IgD-negative memory B cell (primary cell): ENCODE measurements at regions not wholly inside any gene's neighbourhood (a gene's known extent, or its start where the extent isn't known, plus 50 kb on each side); places are given as distances from the start of the nearest gene placed in this dataset.
A peak's percentile ranks its signal among the peaks of the same experiment; 100 is the strongest.
"Not testable (repeated sequence)": the region's sequence is repeated elsewhere in the genome, so short reads cannot be mapped to it uniquely, and the experiment has no call there.

ENCODE experiments used
- H3K27ac Mint-ChIP-seq, 3 donors: one replicate each; pipeline ENCODE4 v1.8.0; 2020 to 2022; ENCODE audit warnings: mild to moderate bottlenecking in 3 of 3, mixed read lengths in 3 of 3, moderate library complexity in 1 of 3
- H3K27me3 Mint-ChIP-seq: one replicate; pipeline ENCODE4 v1.8.0; 2021; ENCODE audit warnings: mixed read lengths
- H3K36me3 Mint-ChIP-seq: one replicate; pipeline ENCODE4 v1.8.0; 2020; ENCODE audit warnings: mild to moderate bottlenecking, mixed read lengths
- H3K4me1 Mint-ChIP-seq, 3 donors: one replicate each; pipeline ENCODE4 v1.8.0; 2020 to 2022; ENCODE audit warnings: mixed read lengths in 3 of 3, mild to moderate bottlenecking in 1 of 3
- H3K4me3 Mint-ChIP-seq, 4 donors: one replicate each; pipeline ENCODE4 v1.8.0; 2020 to 2022; ENCODE audit warnings: mild to moderate bottlenecking in 4 of 4, mixed read lengths in 4 of 4, moderate library complexity in 3 of 4
- H3K9me3 Mint-ChIP-seq, 3 donors: one replicate each; pipeline ENCODE4 v1.8.0; 2020 to 2021; ENCODE audit warnings: mixed read lengths in 3 of 3, mild to moderate bottlenecking in 1 of 3

DNA sequence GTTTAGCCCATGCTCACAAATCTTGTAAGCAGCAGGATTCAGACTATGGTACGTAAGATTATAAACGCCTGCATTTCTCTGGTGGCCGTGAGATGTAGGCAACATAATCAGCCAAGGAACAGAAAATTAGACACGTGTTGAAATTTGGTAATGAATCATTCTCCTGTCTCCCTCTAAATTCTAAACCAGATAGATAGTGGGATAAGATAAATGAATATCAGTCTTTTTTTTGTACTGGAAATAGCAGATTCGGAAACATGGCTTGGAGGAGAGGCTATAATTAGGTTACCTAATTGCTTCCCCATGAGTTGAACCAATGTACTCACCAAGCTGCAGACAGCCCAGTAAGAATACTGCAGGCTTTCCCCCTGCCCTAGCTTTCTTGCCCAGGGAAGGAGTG lies 172.3 kb downstream of the TGFB2 start:
- Mint-ChIP-seq H3K27ac (no peak overlapping the region), H3K4me1 (no peaks in the 10 kb centered on the region), H3K36me3 (no peaks in the 10 kb centered on the region), H3K4me3 (no peak overlapping the region), H3K9me3 (no peaks in the 10 kb centered on the region), H3K27me3 (peaks cover 5% of the 10 kb centered on the region)

DNA sequence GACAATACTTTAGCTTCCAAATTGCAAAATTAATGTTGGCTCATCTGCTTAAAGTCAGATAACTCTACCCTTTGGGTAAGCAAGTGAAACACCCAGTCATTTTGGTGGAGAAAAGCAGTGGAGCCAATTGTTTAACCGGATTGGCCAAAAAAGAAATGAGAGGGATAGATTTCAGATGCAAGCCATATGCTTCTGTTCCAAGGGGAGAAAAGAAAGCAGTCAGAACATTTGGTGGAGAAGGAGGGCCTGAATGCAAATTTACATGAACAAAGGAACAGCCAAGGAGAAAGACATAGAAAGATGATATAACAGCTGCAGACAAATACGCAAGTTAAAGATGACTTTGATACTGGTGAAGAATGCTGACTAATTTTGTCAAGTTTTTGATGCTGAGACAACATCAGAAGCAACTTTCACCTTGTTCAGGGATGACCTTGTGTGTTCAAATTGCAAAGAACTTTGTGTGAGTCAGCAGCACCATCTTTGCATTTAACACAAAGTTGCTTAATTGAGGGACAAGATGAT lies 173.1 kb downstream of the TGFB2 start:
- Mint-ChIP-seq H3K27ac (no peak overlapping the region), H3K27me3 (peaks cover 5% of the 10 kb centered on the region), H3K9me3 (no peaks in the 10 kb centered on the region), H3K36me3 (no peaks in the 10 kb centered on the region), H3K4me3 (no peak overlapping the region), H3K4me1 (no peaks in the 10 kb centered on the region)

DNA sequence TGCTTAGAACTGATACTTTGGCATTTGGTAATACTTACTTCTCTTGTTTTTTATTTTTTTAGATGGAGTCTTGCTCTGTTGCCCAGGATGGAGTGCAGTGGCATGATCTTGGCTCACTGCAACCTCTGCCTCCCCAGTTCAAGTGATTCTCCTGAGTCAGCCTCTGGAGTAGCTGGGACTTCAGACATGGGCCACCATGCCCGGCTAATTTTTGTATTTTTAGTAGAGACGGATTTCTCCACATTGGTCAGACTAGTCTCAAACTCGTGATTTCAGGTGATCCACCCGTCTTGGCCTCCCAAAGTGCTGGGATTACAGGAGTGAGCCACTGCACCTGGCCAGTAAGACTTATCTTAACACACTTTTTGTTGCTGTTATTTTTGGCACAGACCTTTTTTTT lies 175.5 kb downstream of the TGFB2 start:
- H3K4me3 Mint-ChIP-seq, H3K9me3 Mint-ChIP-seq, H3K4me1 Mint-ChIP-seq, H3K27me3 Mint-ChIP-seq, H3K36me3 Mint-ChIP-seq: not testable (repeated sequence)
- peak overlapping the region in 2 of 3 donors; percentile 20 to 66 for H3K27ac Mint-ChIP-seq

DNA sequence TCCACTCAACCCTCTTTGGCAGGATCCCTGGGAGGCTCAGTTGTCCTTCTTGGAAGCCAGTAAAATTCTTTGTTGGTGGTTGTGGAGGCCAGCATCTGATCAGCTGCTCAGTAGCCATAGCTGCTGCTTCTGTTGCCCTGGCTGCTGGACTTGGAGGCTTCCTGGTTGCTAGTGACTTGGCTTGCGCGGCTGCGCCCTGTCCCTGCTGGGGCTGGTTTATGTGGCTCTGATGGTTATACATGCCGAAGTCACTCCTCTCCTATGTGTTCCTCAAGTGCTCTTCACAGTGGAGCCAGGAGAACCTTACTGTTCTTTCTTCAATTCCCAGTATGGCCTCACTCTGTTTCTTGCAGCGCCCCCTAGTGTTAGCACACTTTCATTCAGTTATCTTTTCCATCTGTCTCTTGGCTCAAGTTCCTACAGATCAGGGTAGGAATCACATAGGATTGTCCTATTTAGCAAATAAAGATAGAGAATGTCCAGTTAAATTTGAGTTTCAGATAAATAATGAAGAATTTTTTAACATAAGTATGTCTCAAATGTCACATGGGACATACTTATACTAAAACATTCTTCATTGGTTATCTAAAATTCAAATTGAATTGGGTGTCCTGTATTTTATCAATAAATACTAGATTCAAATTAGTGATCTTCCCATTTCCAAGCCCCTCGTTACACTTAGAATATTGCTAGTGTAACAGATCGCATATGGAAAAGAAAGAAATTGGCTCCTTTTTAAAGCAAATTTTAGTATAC lies 176.5 kb downstream of the TGFB2 start:
- Mint-ChIP-seq H3K4me1 (no peaks in the 10 kb centered on the region), H3K36me3 (peaks cover 2% of the 10 kb centered on the region), H3K27ac (peak overlapping the region in 1 of 3 donors; percentile 66), H3K9me3 (no peaks in the 10 kb centered on the region), H3K27me3 (peaks cover 7% of the 10 kb centered on the region), H3K4me3 (no peak overlapping the region)

DNA sequence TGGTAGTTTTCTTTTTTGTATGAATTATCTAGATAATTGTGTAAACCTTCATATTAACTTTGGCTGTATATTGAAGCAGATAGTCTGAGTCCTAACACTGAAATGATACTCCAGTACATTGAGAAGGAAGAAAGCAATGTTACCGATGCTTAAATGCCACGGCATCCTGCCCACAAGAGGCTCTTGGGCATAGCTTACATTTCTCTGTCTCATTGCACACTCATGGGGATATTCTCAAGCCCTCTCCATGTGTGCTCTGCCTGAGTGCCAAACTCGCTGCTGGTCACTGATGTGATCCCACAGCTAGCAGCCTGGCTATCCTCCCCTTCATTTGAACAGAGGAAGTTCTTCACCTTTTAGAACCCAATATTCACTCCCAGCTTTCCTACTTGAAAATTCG lies 179.4 kb downstream of the TGFB2 start:
- H3K9me3 Mint-ChIP-seq, result no peaks in the 10 kb centered on the region
- no peak overlapping the region for H3K27ac Mint-ChIP-seq
- no peaks in the 10 kb centered on the region for H3K4me1 Mint-ChIP-seq
- no peak overlapping the region for H3K4me3 Mint-ChIP-seq
- H3K36me3 Mint-ChIP-seq, result peaks cover 2% of the 10 kb centered on the region
- peaks cover 4% of the 10 kb centered on the region for H3K27me3 Mint-ChIP-seq

DNA sequence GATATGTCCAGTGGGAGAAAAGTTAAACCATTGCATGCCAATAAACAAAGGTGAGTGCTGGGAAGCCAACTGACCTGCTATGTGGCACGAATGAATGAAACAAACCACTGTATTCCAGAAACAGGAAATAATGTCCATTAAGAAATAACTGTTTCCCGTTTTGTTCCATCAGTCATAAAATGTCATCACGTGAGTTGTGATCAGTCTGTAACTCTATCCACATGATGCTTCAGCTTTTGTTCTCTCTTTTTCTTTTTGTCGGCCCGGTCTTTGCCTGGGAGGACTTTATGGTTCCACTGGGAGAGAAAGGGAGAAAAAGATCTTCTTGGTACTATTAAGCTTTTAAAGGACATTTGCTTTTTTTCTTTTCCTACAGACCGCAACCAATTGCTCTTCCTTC lies 179.9 kb downstream of the TGFB2 start:
- H3K4me3 Mint-ChIP-seq, result no peak overlapping the region
- no peak overlapping the region for H3K27ac Mint-ChIP-seq
- H3K9me3 Mint-ChIP-seq, result no peaks in the 10 kb centered on the region
- peaks cover 2% of the 10 kb centered on the region for H3K36me3 Mint-ChIP-seq
- no peaks in the 10 kb centered on the region for H3K4me1 Mint-ChIP-seq
- peaks cover 4% of the 10 kb centered on the region for H3K27me3 Mint-ChIP-seq

DNA sequence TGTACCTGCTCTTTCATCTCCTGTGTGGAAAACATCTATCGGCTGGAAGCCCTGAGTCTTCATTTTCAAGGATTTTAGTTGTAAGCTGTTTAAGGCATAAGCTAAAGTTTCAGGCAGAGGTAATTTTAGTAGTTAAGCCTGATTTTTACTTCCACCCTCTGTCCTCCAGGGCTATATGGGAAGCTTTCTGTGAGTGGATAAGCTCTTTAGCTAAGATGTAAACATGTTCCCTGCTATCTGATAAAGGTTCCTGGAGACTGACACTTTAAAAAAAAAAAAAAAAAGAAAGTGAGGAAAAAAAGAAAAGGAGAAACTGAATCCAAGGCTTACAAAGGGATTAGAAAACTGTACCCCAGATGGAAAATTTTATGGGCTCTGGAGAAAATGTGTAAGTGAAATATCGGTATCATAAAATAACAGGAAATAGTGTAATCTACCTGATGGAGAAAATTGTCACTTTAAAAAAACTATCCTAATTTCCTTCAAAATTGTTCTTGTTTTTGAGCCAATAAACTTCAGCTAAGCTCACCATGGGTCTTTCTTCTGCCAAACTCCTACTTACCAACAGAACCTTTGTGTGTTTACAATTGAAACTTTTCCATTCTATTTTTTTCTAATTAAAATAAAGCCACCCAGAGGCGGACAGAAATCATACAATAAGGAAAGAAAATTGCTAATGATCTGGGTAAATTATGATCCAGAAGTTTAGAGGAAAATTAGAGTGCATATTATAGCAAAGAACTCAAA lies 180.5 kb downstream of the TGFB2 start:
- peaks cover 4% of the 10 kb centered on the region for H3K27me3 Mint-ChIP-seq
- no peaks in the 10 kb centered on the region for H3K9me3 Mint-ChIP-seq
- no peak overlapping the region for H3K27ac Mint-ChIP-seq
- no peaks in the 10 kb centered on the region for H3K4me1 Mint-ChIP-seq
- H3K4me3 Mint-ChIP-seq, result no peak overlapping the region
- peaks cover 2% of the 10 kb centered on the region for H3K36me3 Mint-ChIP-seq

DNA sequence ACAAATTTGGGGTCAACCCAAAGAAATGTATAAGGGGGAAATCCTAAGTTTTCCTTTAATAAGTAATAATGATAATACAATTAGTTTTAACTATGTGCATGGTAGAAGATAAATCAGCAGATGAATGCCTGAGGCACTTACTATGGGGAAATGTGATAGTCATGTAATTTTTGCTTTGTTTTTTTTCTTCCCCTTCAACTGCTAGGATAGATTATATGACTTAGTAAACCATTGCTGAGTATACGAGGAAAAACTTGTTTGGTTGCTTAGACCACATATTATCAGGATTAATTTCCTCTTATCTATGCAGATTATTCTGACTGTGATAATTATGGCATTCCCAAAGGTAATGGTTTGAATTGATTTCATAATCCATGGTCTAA lies 181.1 kb downstream of the TGFB2 start:
- Mint-ChIP-seq H3K4me1 (no peaks in the 10 kb centered on the region), H3K27ac (peak overlapping the region in 1 of 3 donors; percentile 9), H3K36me3 (peaks cover 2% of the 10 kb centered on the region), H3K27me3 (peaks cover 4% of the 10 kb centered on the region), H3K4me3 (no peak overlapping the region), H3K9me3 (no peaks in the 10 kb centered on the region)

DNA sequence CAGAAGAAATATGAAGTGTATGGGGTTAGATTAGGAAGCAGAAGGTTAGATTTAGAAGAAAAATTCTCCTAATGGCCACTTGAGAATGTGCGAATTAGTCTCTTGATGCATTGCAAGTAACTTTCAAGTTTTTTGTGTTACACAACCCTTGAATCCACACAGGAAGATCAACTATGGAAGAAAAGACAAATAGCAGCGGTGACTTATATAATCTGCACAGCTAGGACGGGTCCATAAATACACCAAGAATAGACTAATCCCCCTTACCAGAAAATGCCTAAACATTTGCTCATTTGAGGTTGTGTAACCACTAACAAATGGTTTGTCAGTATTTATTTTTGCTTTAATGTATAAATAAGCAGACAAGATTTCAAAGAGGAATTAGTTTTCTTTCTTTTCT lies 182.6 kb downstream of the TGFB2 start:
- Mint-ChIP-seq H3K4me3 (no peak overlapping the region), H3K27ac (no peak overlapping the region), H3K9me3 (no peaks in the 10 kb centered on the region), H3K36me3 (peaks cover 2% of the 10 kb centered on the region), H3K27me3 (peaks cover 1% of the 10 kb centered on the region), H3K4me1 (no peaks in the 10 kb centered on the region)

DNA sequence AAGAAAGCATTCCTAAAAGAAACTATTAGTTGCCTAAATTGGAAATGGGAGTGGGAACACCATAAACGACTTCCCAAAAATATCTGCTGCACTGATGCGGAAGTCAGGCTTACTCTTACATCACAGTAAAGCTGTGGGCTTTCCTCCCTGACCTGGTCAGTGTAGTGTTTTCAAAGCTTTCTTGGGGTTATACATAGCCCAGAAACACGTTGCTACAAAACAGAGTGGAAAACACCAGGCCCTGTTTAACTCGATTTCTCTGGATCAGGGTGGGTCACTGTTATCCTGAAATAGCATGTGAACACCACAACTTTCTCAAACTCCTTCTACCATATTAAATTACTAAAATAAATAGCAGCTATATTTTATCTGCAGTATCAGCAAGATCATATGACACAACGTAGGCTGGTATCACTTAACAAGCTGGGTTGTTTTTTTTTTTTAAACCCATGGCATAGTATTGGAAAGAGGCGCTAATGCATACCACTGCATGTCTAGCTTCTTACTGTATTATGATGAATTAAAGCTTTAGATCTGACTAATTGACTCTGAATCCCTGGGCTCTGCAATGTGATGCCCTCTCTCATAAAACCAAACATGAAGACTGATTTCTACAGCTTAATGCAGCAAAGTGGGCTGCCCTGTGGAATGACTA lies 184.6 kb downstream of the TGFB2 start:
- Mint-ChIP-seq H3K27me3 (peaks cover 4% of the 10 kb centered on the region), H3K9me3 (no peaks in the 10 kb centered on the region), H3K36me3 (no peaks in the 10 kb centered on the region), H3K4me1 (no peaks in the 10 kb centered on the region), H3K4me3 (no peak overlapping the region), H3K27ac (no peak overlapping the region)

DNA sequence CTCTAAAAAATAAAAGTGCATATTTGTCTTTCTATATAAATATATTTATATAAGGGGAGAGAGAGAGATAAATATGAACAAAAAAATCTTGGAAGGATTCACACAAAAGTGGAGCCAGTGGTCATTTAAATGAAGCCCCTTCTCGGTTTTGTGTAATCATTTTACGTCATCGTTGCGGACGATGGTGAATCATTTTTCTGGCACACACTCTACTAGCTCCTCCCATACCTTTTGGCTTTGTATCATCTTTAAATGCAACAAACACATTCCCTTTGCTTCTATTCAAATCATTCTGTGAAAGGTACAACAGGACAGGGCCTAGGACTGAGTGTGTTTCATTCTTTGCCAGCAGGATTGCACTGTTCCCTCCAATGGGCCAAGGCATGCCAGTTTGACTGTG lies 186.8 kb downstream of the TGFB2 start:
- Mint-ChIP-seq H3K4me1 (no peaks in the 10 kb centered on the region), H3K27ac (no peak overlapping the region), H3K27me3 (peaks cover 5% of the 10 kb centered on the region), H3K36me3 (no peaks in the 10 kb centered on the region), H3K9me3 (no peaks in the 10 kb centered on the region), H3K4me3 (no peak overlapping the region)

DNA sequence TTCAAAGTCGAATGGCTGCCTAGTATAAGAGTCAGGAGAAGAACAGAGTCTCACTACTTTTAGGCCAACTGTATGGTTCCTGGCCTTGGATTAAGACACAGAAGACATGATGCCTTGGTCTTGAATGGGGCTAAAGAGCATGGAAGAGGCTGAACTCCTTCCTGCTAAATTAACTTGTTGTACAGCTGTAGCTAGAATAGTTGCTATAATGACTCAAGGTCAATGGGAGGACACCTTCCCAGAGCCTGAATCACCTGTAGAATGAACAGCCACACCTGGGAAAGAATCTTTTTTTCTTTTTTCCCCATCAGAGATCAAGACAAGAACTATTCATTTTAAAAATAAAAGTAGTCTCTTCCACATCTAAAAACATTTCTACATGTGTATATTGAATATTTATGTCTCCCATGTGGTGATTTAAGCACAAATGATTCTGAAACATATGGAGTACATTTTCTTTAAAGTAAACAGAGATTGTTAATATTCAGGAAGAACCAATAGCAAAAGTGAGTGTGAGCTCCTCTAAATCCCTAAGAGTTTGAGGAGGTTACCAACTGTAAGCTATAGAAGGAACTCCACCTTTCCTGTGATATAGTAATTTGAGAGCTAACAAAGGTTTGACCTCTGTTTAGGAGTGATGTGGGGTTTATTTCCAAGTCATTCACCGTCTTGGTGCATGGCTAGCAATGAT lies 191.3 kb downstream of the TGFB2 start:
- H3K36me3 Mint-ChIP-seq, result no peaks in the 10 kb centered on the region
- no peak overlapping the region for H3K4me3 Mint-ChIP-seq
- no peaks in the 10 kb centered on the region for H3K9me3 Mint-ChIP-seq
- no peak overlapping the region for H3K27ac Mint-ChIP-seq
- H3K27me3 Mint-ChIP-seq, result peaks cover 5% of the 10 kb centered on the region
- no peaks in the 10 kb centered on the region for H3K4me1 Mint-ChIP-seq

DNA sequence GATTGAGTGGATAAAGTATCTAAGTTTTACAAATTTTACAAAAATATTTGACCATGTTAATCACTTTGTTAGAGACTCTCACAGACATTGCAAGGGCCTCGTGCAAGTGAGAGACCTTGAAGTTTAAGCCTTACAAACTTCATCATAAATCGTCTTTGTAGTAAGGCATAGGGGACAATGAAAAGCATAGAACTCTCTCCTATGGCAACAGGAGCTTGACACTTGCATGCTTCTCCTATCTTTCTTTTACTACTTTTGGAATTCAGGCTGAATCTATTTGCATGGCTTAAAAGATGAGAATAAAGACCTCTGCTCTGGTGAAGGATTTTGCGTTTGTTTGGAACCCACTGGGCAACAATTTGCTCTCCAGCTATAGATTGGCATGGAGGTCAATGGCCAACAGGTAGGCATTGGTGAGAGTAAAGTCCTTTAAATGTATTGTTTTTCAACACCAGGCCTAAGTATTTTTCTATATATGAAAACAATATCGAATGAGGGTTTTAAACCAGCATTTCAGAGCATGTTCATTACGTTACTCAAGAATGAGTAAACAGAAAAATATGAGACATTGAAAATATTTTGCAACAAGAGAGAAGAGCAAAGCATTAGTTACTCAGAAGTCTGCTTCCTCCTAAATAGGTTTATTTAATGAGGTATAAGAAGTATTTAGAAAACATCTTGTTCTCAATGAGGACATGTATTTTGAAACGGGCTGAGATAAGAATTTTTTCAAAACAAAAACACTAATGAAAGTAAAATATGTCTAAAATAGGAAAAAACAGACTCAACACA lies 192.2 kb downstream of the TGFB2 start:
- Mint-ChIP-seq H3K4me3 (no peak overlapping the region), H3K27me3 (peaks cover 5% of the 10 kb centered on the region), H3K4me1 (no peaks in the 10 kb centered on the region), H3K27ac (no peak overlapping the region), H3K9me3 (no peaks in the 10 kb centered on the region), H3K36me3 (no peaks in the 10 kb centered on the region)

DNA sequence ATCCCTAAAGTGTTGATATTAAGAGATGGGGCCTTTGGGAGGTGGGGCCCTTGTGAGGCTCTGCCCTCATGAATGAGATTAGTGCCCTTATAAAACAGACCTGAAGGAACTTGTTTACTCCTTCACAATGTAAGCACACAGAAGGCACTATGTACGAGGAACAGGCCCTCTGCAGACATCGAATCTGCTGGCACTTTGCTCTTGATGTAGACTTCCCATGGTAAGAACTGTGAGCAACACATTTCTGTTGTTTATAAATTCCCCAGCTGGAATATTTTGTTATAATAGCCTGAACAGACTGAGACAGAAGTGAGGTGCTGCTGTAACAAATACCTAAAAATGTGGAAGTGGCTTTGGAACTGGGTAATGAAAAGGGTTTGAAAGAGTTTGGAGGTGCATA lies 193.2 kb downstream of the TGFB2 start:
- Mint-ChIP-seq H3K36me3 (no peaks in the 10 kb centered on the region), H3K9me3 (no peaks in the 10 kb centered on the region), H3K27ac (no peak overlapping the region), H3K4me1 (no peaks in the 10 kb centered on the region), H3K27me3 (peaks cover 3% of the 10 kb centered on the region), H3K4me3 (no peak overlapping the region)
